Thyroid gland (tissue), 4 donors: ENCODE measurements at regions not wholly inside any gene's neighbourhood (a gene's known extent, or its start where the extent isn't known, plus 50 kb on each side); places are given as distances from the start of the nearest gene placed in this dataset.

Source experiments
- DNase-seq, 2 donors: peaks; one replicate each; pipeline ENCODE4 v3.0.0-alpha.2; 2019
- H3K27ac ChIP-seq, 3 donors: fragments of 200-600 bp; sonication (generic); 1 replicate in 2 of 3; 2 replicates in 1 of 3; pipeline ENCODE4 v1.5.1; 2016 to 2019; ENCODE audit warnings: mild to moderate bottlenecking in 1 of 3, moderate library complexity in 1 of 3
- H3K27me3 ChIP-seq: fragments of 200-600 bp; sonication (generic); one replicate; pipeline ENCODE4 v1.5.1; 2019
- H3K36me3 ChIP-seq, 2 donors: fragments of 200-600 bp; sonication (generic); one replicate each; pipeline ENCODE4 v1.5.1; 2016 to 2019
- H3K4me1 ChIP-seq, 2 donors: fragments of 200-600 bp; sonication (generic); one replicate each; pipeline ENCODE4 v1.5.1; 2017 to 2019
- H3K4me3 ChIP-seq, 3 donors: fragments of 200-600 bp; sonication (generic); replicated peaks in 1 of 3; 1 replicate in 2 of 3; 2 replicates in 1 of 3; pipeline ENCODE4 v1.5.1; 2016; ENCODE audit warnings: mild to moderate bottlenecking in 1 of 3
- H3K9me3 ChIP-seq: fragments of 200-600 bp; sonication (generic); one replicate; pipeline ENCODE4 v1.5.1; 2017
- POLR2A ChIP-seq, 2 donors: fragments of 450-650 bp; IDR thresholded peaks; one replicate each; pipeline ENCODE4 v1.6.1; 2017; ENCODE audit warnings: antibody characterized with exemption in 2 of 2, mild to moderate bottlenecking in 2 of 2, moderate library complexity in 1 of 2
- WGBS, 2 donors: methylation state at CpG; one replicate each; pipeline ENCODE4 v1.1.5; 2017; 5-methylcytosine and 5-hydroxymethylcytosine counted together
- intact Hi-C: fragments of 100-400 bp; cut with DNase I; formaldehyde crosslinking; loops from one replicate; pipeline ENCODE4 v1.15.1; 2023
- TF ChIP-seq, protein P1 (sequence below), 6 experiments: fragments of 200-600 bp in 3 of 6; fragments of 450-650 bp in 3 of 6; sonication (generic) in 3 of 6; IDR thresholded peaks; one replicate each; pipeline ENCODE4 v1.5.1; 2016 to 2019; ENCODE audit warnings: antibody characterized with exemption in 6 of 6, mild to moderate bottlenecking in 2 of 6, inconsistent platforms in 1 of 6, moderate library complexity in 1 of 6

DNA sequence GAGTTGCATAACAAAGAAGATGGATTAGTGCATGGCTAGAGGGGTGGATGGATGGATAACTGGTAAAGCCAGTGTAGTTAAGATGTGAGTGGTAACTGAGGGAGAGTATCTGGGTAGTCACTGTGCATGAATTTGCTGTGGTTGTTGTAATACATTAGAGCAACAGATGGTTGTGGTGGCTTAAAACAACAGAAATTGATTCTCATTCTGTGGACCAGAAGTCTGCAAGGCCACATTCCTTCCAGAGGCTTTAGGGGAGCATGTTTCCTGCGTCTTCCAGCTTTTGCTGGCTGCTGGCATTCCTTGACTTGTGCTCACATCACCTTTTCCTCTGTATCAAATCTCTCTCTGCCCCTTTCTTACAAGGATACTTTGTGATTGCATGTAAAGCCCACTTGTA is 155.4 kb downstream of the ASB1 start:
- H3K9me3 ChIP-seq, result no peaks in the 10 kb centered on the region
- H3K4me3 ChIP-seq, result no peak overlapping the region
- intact Hi-C loops, result no loop called here
- TF ChIP-seq, protein P1, sequence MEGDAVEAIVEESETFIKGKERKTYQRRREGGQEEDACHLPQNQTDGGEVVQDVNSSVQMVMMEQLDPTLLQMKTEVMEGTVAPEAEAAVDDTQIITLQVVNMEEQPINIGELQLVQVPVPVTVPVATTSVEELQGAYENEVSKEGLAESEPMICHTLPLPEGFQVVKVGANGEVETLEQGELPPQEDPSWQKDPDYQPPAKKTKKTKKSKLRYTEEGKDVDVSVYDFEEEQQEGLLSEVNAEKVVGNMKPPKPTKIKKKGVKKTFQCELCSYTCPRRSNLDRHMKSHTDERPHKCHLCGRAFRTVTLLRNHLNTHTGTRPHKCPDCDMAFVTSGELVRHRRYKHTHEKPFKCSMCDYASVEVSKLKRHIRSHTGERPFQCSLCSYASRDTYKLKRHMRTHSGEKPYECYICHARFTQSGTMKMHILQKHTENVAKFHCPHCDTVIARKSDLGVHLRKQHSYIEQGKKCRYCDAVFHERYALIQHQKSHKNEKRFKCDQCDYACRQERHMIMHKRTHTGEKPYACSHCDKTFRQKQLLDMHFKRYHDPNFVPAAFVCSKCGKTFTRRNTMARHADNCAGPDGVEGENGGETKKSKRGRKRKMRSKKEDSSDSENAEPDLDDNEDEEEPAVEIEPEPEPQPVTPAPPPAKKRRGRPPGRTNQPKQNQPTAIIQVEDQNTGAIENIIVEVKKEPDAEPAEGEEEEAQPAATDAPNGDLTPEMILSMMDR (IDR thresholded peaks at IDR 0.05), result no peak
- no peak for TF ChIP-seq POLR2A (IDR thresholded peaks at IDR 0.05)
- no peaks in the 10 kb centered on the region for H3K4me1 ChIP-seq
- H3K27me3 ChIP-seq, result no peaks in the 10 kb centered on the region
- DNase-seq, result no peak
- H3K27ac ChIP-seq, result no peak overlapping the region
- WGBS, 2 donors, result 77 to 83% methylated on average over 1 of the region's 1 CpG
- no peaks in the 10 kb centered on the region for H3K36me3 ChIP-seq

DNA sequence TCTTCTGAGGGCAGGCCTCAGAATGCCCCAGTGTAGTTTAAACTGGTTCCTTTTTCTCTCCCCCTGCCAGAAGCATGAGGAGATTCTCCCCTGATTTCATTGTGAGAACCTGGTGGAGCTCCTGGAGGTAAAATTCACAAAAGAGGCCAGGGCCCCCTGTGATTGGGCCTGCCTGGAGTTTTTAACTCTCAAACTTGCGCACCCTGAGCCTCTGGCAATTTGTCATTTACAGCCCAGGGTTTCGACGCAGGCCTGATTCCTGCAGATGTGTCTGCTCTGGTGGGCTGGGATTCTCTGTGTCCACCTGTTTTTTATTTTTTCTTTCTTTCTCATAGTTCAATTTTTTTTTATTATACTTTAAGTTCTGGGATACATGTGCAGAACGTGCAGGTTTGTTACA is 157.9 kb downstream of the ASB1 start:
- Histone ChIP-seq H3K36me3 (no peaks in the 10 kb centered on the region), H3K4me3 (no peak overlapping the region), H3K27ac (no peak overlapping the region), H3K9me3 (no peaks in the 10 kb centered on the region), H3K27me3 (no peaks in the 10 kb centered on the region), H3K4me1 (no peaks in the 10 kb centered on the region)
- 93 to 94% methylated on average over 4 of the region's 4 CpGs for WGBS, 2 donors
- TF ChIP-seq, protein P1 (IDR thresholded peaks at IDR 0.05), result no peak
- no peak for TF ChIP-seq POLR2A (IDR thresholded peaks at IDR 0.05)
- intact Hi-C loops, result no loop called here
- DNase-seq, result no peak

DNA sequence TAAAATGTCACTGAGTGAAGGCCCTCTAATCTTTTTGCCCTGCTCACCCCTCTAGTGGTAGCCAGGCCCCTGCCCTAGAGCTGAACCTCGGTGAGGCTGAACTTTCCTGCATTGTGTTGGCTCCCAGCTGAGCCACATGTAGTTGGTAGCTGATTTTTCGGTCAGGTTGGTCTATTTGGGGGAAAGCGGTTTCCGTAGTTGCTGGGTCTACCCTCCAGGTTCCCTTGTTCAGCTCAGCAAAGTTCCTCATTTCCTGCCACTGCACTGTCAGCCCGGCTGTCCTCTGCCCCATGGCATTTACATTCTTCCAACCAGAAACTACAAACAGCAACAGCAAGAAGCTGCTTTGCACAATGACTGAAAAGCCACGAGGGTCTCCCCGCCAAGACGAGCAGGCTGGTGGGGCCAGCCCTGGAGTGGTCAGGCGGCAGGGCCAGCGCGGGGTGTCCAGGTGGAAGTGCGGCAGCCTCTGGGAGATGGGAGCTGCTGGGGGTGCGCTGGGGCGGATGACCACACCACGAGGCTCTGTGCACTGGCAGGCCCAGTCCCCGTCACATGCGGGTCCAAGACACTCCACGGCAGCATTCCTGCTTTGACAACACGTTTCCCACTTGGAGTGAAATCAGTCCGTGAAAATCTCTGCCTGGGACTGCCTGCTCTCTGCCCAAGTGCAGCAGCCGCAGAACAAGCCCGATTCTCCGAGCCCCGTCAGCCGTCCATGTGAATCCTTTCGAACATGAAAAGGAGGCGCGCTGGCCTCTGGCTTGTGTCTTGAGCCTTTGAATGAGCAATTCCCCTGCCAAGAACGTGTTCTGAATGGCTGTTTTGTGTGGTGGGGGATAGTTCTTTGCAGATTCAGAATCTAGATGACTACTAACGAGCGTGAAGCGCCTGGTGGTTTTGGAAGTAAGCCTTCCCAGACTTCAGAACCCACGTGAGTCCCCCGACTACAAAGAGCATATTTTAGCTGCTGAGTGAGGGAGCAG is 159.4 kb downstream of the ASB1 start:
- intact Hi-C loops, result no loop called here

DNA sequence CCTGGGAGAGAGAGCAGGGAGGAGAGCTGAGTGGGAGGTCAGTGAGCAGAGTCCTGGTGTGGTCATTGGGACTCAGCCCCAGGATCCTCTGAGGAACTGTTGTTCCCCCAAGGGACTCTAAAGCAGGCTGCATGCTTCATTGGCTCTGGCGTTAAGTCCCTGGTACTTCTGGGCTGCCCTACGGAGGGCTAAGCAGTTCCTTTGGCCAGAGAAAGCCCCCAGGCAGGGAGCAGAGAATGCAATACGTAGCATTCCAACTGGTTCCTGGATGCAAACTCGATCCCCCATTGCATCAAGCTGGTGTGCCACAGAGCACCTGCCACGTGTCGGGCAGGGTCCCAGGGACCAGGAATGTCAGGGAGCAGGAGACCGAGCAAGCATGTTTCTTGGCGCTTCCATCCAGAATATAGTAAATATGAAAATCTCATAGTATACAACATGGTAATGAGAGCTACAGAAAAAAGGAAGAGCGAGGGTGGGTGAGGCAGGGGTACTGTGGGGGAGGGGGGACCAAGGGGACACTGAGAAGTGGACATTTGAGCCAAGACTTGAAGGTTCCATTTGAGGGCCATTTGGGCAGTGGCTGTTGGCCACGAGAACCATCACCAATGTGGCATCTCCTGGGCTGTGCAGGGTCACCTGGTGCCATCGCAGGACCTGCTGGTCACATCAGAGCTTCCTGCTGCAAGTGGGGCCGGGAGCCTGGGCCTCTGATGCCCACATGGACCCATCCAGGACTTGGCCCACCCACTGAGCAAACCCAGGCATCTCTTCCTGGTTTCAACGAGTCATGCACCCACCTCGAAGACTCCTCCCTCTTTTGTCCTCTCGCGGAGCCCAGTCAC is 160.4 kb downstream of the ASB1 start:
- no peaks in the 10 kb centered on the region for H3K36me3 ChIP-seq
- H3K4me3 ChIP-seq, result no peak overlapping the region
- DNase-seq, result no peak
- no peaks in the 10 kb centered on the region for H3K27me3 ChIP-seq
- TF ChIP-seq POLR2A (IDR thresholded peaks at IDR 0.05), result no peak
- TF ChIP-seq, protein P1 (IDR thresholded peaks at IDR 0.05), result no peak
- no peaks in the 10 kb centered on the region for H3K9me3 ChIP-seq
- H3K4me1 ChIP-seq, result no peaks in the 10 kb centered on the region
- intact Hi-C loops, result no loop called here
- WGBS, 2 donors, result 79 to 81% methylated on average over 16 of the region's 16 CpGs
- no peak overlapping the region for H3K27ac ChIP-seq

More for the DNA sequence above, 159.4 kb downstream of the ASB1 start:
- DNase-seq, result peak; percentile 33 to 60
- Histone ChIP-seq H3K36me3 (no peaks in the 10 kb centered on the region), H3K27ac (no peak overlapping the region), H3K9me3 (no peaks in the 10 kb centered on the region), H3K4me3 (no peak overlapping the region), H3K4me1 (no peaks in the 10 kb centered on the region), H3K27me3 (no peaks in the 10 kb centered on the region)
- TF ChIP-seq, protein P1 (IDR thresholded peaks at IDR 0.05), result no peak
- no peak for TF ChIP-seq POLR2A (IDR thresholded peaks at IDR 0.05)
- 52 to 69% methylated on average over 26 to 33 of the region's 34 CpGs for WGBS, 2 donors
